ENCODE measurements at regions not wholly inside any gene's neighbourhood (a gene's known extent, or its start where the extent isn't known, plus 50 kb on each side); places are given as distances from the start of the nearest gene placed in this dataset.

DNA sequence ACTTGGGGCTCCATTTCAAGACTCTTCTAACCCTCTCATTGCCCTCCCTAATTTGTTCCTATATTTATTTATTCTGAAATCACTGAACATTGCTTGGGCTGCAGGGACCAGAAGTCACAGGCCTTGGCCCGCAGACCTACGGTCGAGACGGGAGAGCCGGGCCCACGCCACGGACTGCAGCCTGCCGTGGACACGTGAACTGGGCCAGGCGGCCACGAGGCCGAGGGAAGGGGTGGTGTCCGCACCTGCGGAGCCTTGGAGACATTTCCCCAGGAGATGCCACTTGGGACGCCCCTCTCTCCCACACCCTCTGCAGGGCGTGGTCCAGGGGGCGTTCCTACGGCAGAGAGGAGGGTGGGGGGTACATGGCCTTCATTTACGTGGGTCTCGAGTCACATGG lies 463.9 kb downstream of the ICE1 start:
- TF ChIP-seq, protein P1, sequence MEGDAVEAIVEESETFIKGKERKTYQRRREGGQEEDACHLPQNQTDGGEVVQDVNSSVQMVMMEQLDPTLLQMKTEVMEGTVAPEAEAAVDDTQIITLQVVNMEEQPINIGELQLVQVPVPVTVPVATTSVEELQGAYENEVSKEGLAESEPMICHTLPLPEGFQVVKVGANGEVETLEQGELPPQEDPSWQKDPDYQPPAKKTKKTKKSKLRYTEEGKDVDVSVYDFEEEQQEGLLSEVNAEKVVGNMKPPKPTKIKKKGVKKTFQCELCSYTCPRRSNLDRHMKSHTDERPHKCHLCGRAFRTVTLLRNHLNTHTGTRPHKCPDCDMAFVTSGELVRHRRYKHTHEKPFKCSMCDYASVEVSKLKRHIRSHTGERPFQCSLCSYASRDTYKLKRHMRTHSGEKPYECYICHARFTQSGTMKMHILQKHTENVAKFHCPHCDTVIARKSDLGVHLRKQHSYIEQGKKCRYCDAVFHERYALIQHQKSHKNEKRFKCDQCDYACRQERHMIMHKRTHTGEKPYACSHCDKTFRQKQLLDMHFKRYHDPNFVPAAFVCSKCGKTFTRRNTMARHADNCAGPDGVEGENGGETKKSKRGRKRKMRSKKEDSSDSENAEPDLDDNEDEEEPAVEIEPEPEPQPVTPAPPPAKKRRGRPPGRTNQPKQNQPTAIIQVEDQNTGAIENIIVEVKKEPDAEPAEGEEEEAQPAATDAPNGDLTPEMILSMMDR (IDR thresholded peaks at IDR 0.05; ENCODE audit: insufficient read depth, low read depth, low read length, missing control alignments), result no peak
- DNase-seq (ENCODE audit: low read depth), result no peak
- H3K4me3 ChIP-seq (ENCODE audit: low read depth, low read length), result no peak overlapping the region

DNA sequence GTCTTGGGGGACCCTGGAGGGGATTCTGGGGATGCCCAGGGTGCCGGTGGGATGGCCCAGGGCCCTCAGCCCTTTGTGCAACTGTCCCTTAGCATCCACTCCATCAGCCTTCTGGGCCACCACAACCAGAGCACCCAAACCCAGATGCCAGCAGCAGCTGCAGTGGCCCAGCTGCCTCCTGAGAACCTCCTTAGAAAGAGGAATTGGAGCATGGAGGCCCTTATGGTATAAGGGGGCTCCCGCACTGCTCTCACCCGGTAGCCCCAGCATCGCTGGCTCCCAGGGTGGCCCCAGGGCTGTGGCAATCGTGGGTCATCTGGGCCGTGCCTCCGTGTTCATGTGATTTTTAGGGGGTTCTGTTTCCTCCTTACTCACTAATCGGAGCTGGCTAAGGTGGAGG lies 463.3 kb downstream of the ICE1 start:
- TF ChIP-seq, protein P1 (IDR thresholded peaks at IDR 0.05; ENCODE audit: insufficient read depth, low read depth, low read length, missing control alignments), result no peak
- no peak for DNase-seq (ENCODE audit: low read depth)
- H3K4me3 ChIP-seq (ENCODE audit: low read depth, low read length), result no peak overlapping the region

DNA sequence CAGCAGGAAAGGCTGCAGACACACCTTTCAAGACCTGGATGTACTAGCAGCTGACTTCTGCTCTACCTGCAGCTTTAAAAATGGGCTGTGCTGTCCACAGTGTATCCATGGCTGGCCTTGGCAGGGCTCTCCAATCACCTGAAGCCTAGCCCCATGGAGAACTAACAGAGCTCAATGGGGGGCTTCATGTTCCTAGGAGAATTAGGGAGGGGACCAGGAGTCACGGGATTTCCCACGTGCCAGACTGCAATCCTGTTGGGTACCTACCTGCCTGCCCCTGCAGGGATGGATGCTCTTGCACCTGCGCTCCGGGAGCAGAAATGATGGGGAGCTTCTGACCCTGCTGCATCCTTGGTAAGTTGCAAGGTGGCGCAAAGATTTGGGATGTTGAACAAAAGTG lies 462.1 kb downstream of the ICE1 start:
- no peak overlapping the region for H3K4me3 ChIP-seq (ENCODE audit: low read depth, low read length)
- DNase-seq (ENCODE audit: low read depth), result no peak
- TF ChIP-seq, protein P1 (IDR thresholded peaks at IDR 0.05; ENCODE audit: insufficient read depth, low read depth, low read length, missing control alignments), result no peak

DNA sequence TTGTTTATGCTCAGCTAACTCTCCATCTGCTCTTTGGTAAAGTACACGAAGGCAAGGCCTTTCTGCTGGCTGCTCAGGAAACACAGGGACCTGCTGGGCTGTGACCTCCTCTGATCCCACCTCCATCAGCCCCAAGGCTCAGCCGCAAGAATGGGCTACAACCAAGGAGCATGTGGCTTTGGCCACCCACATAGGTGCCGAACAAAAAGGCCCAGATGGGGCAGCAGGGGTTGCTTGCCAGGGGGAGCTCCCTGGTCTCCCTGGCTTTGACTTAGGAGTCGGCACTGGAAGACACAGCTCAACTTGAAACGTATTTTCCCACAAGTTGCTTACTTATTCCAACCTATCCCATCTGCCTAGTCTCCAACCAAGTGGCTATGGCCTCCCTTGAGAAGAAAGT lies 461.1 kb downstream of the ICE1 start:
- TF ChIP-seq, protein P1 (IDR thresholded peaks at IDR 0.05; ENCODE audit: insufficient read depth, low read depth, low read length, missing control alignments), result no peak
- H3K4me3 ChIP-seq (ENCODE audit: low read depth, low read length), result no peak overlapping the region
- no peak for DNase-seq (ENCODE audit: low read depth)

DNA sequence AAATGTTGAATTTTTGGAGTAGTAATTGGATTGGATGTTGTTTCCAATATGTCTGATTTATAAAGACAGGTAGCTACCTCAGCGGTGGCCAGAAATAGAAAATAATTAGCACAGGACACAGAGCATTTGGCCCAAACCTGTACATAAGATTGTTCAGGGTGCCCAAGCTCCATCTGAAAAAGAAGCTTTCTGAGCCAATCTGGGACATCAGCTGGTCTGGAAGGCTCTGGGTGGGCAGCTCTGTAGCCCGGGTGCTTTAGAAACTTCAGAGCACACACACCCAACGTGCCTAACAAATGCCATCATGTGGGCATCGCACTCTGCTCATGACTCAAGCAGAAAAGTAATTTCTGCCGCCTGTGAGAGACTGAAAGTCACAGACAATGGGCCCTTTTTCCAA lies 460.7 kb downstream of the ICE1 start:
- no peak for DNase-seq (ENCODE audit: low read depth)
- TF ChIP-seq, protein P1 (IDR thresholded peaks at IDR 0.05; ENCODE audit: insufficient read depth, low read depth, low read length, missing control alignments), result no peak
- no peak overlapping the region for H3K4me3 ChIP-seq (ENCODE audit: low read depth, low read length)

DNA sequence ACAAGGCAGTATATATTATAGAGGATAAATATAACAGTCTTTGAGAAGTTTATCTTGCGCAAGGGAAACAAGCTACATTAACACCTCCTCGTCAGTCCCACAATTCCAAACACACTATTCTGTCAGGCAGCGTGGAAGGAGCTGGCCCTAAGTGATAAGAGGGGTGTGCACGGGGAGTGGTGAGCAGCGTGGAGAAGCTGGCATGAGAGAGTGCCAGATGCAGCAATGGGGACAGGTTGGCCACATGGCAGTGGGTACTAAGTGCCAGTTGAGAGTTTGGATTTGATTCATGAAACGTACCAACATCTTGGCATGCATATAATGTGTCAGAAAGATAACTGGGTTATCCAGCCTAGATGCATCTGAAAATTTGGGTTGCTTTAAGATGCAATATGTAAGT lies 460.2 kb downstream of the ICE1 start:
- H3K4me3 ChIP-seq (ENCODE audit: low read depth, low read length), result no peak overlapping the region
- DNase-seq (ENCODE audit: low read depth), result no peak
- TF ChIP-seq, protein P1 (IDR thresholded peaks at IDR 0.05; ENCODE audit: insufficient read depth, low read depth, low read length, missing control alignments), result no peak

DNA sequence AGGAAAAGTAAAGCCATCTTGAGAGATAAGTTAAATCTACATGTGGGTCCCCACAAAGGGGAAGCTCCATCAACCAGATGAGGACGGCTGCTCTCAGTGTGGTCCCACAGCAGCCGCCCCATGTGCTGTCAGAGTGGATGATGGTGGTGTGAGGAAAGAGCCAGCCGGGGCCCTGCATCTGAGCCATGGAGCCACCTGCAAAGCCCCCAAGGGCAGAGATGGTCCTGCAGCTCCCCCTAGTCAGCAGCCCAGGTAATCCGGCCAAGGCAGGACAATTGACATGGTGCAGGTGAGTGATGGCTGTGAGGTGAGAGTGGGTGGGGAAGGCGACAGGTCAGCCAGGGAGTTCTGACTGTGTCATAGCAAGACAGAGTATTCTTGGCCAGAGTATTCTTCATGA lies 458.8 kb downstream of the ICE1 start:
- no peak overlapping the region for H3K4me3 ChIP-seq (ENCODE audit: low read depth, low read length)
- TF ChIP-seq, protein P1 (IDR thresholded peaks at IDR 0.05; ENCODE audit: insufficient read depth, low read depth, low read length, missing control alignments), result peak; percentile 43
- peak; percentile 28 for DNase-seq (ENCODE audit: low read depth)
